Ascending aorta (tissue), 2 donors: ENCODE measurements at regions not wholly inside any gene's neighbourhood (a gene's known extent, or its start where the extent isn't known, plus 50 kb on each side); places are given as distances from the start of the nearest gene placed in this dataset.
"Not testable (repeated sequence)": the region's sequence is repeated elsewhere in the genome, so short reads cannot be mapped to it uniquely, and the experiment has no call there.

Experiments used
- DNase-seq, 2 donors: peaks; one replicate each; pipeline ENCODE4 v3.0.0-alpha.2; 2019; ENCODE audit warnings: low spot score in 2 of 2
- H3K27ac ChIP-seq, 2 donors: fragments of 200-600 bp; sonication (generic); one replicate each; pipeline ENCODE4 v1.5.1; 2016 to 2017; ENCODE audit warnings: mild to moderate bottlenecking in 1 of 2
- H3K27me3 ChIP-seq: fragments of 200-600 bp; sonication (generic); one replicate; pipeline ENCODE4 v1.5.1; 2017
- H3K36me3 ChIP-seq, 2 donors: fragments of 200-600 bp; sonication (generic); one replicate each; pipeline ENCODE4 v1.5.1; 2016
- H3K4me1 ChIP-seq, 2 donors: fragments of 200-600 bp; sonication (generic); one replicate each; pipeline ENCODE4 v1.5.1; 2016 to 2017; ENCODE audit warnings: mild to moderate bottlenecking in 1 of 2
- H3K4me3 ChIP-seq, 2 donors: fragments of 200-600 bp; sonication (generic); one replicate each; pipeline ENCODE4 v1.5.1; 2016 to 2017; ENCODE audit warnings: mild to moderate bottlenecking in 1 of 2
- H3K9me3 ChIP-seq, 2 donors: fragments of 200-600 bp; sonication (generic); one replicate each; pipeline ENCODE4 v1.5.1; 2016
- CTCF ChIP-seq, 3 experiments: fragments of 200-600 bp in 2 of 3; fragments of 450-650 bp in 1 of 3; sonication (generic) in 2 of 3; IDR thresholded peaks; one replicate each; pipeline ENCODE4 v1.5.1; 2016 to 2019; ENCODE audit warnings: antibody characterized with exemption in 3 of 3, mild to moderate bottlenecking in 1 of 3, moderate library complexity in 1 of 3
- intact Hi-C: fragments of 100-400 bp; cut with DNase I; formaldehyde crosslinking; loops from one replicate; pipeline ENCODE4 v1.15.1; 2023

GRCh38 chr3:194054961-194055360, 81.0 kb upstream of the HES1 start:
- no peaks in the 10 kb centered on the region for H3K36me3 ChIP-seq
- no peak for TF ChIP-seq CTCF (IDR thresholded peaks at IDR 0.05)
- DNase-seq, result no peak
- H3K4me3 ChIP-seq, result no peak overlapping the region
- H3K27me3 ChIP-seq, result no peaks in the 10 kb centered on the region
- no peak overlapping the region for H3K27ac ChIP-seq
- peaks cover 7 to 15% of the 10 kb centered on the region in 2 donors for H3K9me3 ChIP-seq
- H3K4me1 ChIP-seq, result peaks cover 0 to 5% of the 10 kb centered on the region in 2 donors
- intact Hi-C loops, result no loop called here

- H3K9me3 ChIP-seq, H3K4me1 ChIP-seq, H3K4me3 ChIP-seq, H3K36me3 ChIP-seq, DNase-seq, H3K27me3 ChIP-seq, intact Hi-C loops, H3K27ac ChIP-seq: not testable (repeated sequence)
These were observed 79.6 kb upstream of the HES1 start for GRCh38 chr3:194056323-194056722.

- intact Hi-C loops, result no loop called here
These were observed 79.1 kb upstream of the HES1 start for GRCh38 chr3:194056731-194057415.

GRCh38 chr3:194057570-194058188, 78.3 kb upstream of the HES1 start:
- intact Hi-C loops, result no loop called here
- no peaks in the 10 kb centered on the region for H3K27me3 ChIP-seq
- no peak for TF ChIP-seq CTCF (IDR thresholded peaks at IDR 0.05)

More at GRCh38 chr3:194056731-194057415, 79.1 kb upstream of the HES1 start:
- no peaks in the 10 kb centered on the region for H3K9me3 ChIP-seq
- no peak overlapping the region for H3K27ac ChIP-seq
- no peak for TF ChIP-seq CTCF (IDR thresholded peaks at IDR 0.05)
- no peaks in the 10 kb centered on the region for H3K36me3 ChIP-seq
- no peaks in the 10 kb centered on the region for H3K27me3 ChIP-seq
- H3K4me1 ChIP-seq, result peaks cover 0 to 5% of the 10 kb centered on the region in 2 donors
- H3K4me3 ChIP-seq, result no peak overlapping the region
- DNase-seq, result no peak

GRCh38 chr3:194058189-194058571, 77.8 kb upstream of the HES1 start:
- Histone ChIP-seq H3K9me3 (no peaks in the 10 kb centered on the region), H3K27ac (no peak overlapping the region), H3K4me3 (peak overlapping the region; percentile 48 to 56), H3K36me3 (no peaks in the 10 kb centered on the region), H3K27me3 (no peaks in the 10 kb centered on the region), H3K4me1 (peaks cover 0 to 5% of the 10 kb centered on the region in 2 donors)
- no peak for TF ChIP-seq CTCF (IDR thresholded peaks at IDR 0.05)
- intact Hi-C loops, result no loop called here
- DNase-seq, result peak in 1 of 2 donors; percentile 69

More at GRCh38 chr3:194057570-194058188, 78.3 kb upstream of the HES1 start:
- H3K36me3 ChIP-seq, result no peaks in the 10 kb centered on the region
- no peaks in the 10 kb centered on the region for H3K9me3 ChIP-seq
- peak overlapping the region; percentile 48 to 56 for H3K4me3 ChIP-seq
- DNase-seq, result no peak
- no peak overlapping the region for H3K27ac ChIP-seq
- peaks cover 0 to 5% of the 10 kb centered on the region in 2 donors for H3K4me1 ChIP-seq

- Histone ChIP-seq H3K9me3 (no peaks in the 10 kb centered on the region), H3K36me3 (no peaks in the 10 kb centered on the region), H3K4me3 (peak overlapping the region; percentile 48 to 56), H3K27ac (no peak overlapping the region), H3K27me3 (no peaks in the 10 kb centered on the region), H3K4me1 (peaks cover 0 to 5% of the 10 kb centered on the region in 2 donors)
- intact Hi-C loops, result loop anchor here (1.0 kb wide), 1 partner anchor 9 kb away; no protein-coding TSS in a partner anchor
- no peak for DNase-seq
- TF ChIP-seq CTCF (IDR thresholded peaks at IDR 0.05), result no peak
These were observed 77.2 kb upstream of the HES1 start for GRCh38 chr3:194058753-194059152.
